Stomach (tissue), 8 donors: ENCODE measurements at regions not wholly inside any gene's neighbourhood (a gene's known extent, or its start where the extent isn't known, plus 50 kb on each side); places are given as distances from the start of the nearest gene placed in this dataset.
A peak's percentile ranks its signal among the peaks of the same experiment; 100 is the strongest.

ENCODE experiments used
- DNase-seq, 2 donors: peaks; one replicate each; pipeline versions ENCODE4 v3.0.0 to v3.0.0-alpha.2; 2013 to 2019
- H3K27ac ChIP-seq, 5 donors: fragments of 200-600 bp in 4 of 5; sonication (generic) in 4 of 5; one replicate each; pipeline ENCODE4 v1.5.1; 2013 to 2019; ENCODE audit warnings: mild to moderate bottlenecking in 1 of 5, moderate library complexity in 1 of 5
- H3K27me3 ChIP-seq, 3 donors: fragments of 200-600 bp; sonication (generic); one replicate each; pipeline ENCODE4 v1.5.1; 2017 to 2019; ENCODE audit warnings: mixed run types in 1 of 3
- H3K36me3 ChIP-seq, 4 donors: fragments of 200-600 bp; sonication (generic); 1 replicate in 3 of 4; 2 replicates in 1 of 4; pipeline ENCODE4 v1.5.1; 2016 to 2019
- H3K4me1 ChIP-seq, 4 donors: fragments of 200-600 bp; sonication (generic); one replicate each; pipeline ENCODE4 v1.5.1; 2016 to 2019
- H3K4me3 ChIP-seq, 4 donors: fragments of 200-600 bp; sonication (generic) in 3 of 4; one replicate each; pipeline ENCODE4 v1.5.1; 2016 to 2019; ENCODE audit warnings: mild to moderate bottlenecking in 1 of 4
- H3K9me3 ChIP-seq, 4 donors: fragments of 200-600 bp; sonication (generic); one replicate each; pipeline ENCODE4 v1.5.1; 2016 to 2019
- EP300 ChIP-seq: sonication (generic); formaldehyde crosslinking; IDR thresholded peaks from one replicate; pipeline ENCODE4 v1.6.1; 2017; ENCODE audit warnings: antibody characterized with exemption
- POLR2A ChIP-seq, 4 donors: fragments of 450-650 bp; IDR thresholded peaks; one replicate each; pipeline ENCODE4 v1.6.1; 2016; ENCODE audit warnings: antibody characterized with exemption in 4 of 4, control low read depth in 2 of 4, mild to moderate bottlenecking in 1 of 4, moderate library complexity in 1 of 4
- POLR2AphosphoS5 ChIP-seq, 3 donors: sonication (generic); formaldehyde crosslinking; IDR thresholded peaks; one replicate each; pipeline ENCODE4 v1.6.1; 2016; ENCODE audit warnings: antibody characterized with exemption in 3 of 3
- WGBS, 5 donors: extraction: QIAGEN DNeasy Blood & Tissue Kit in 3 of 5; methylation state at CpG; one replicate each; pipeline versions ENCODE4 v1.1.5 to v1.1.7; 2013 to 2018; 5-methylcytosine and 5-hydroxymethylcytosine counted together
- intact Hi-C: fragments of 100-400 bp; cut with DNase I; formaldehyde crosslinking; loops from one replicate; pipeline ENCODE4 v1.15.1; 2023; ENCODE audit warnings: low total_unique reads
- TF ChIP-seq, protein P1 (sequence below), 7 experiments: fragments of 450-650 bp in 4 of 7; fragments of 200-600 bp in 3 of 7; sonication (generic) in 3 of 7; IDR thresholded peaks; one replicate each; pipeline ENCODE4 v1.5.1; 2016 to 2019; ENCODE audit warnings: antibody characterized with exemption in 7 of 7, control low read depth in 2 of 7, mild to moderate bottlenecking in 1 of 7
- donor health status: healthy with polysubstance abuse.
- donor health status: Bipolar disorder and iron deficiency.
- donor health status: healthy.

DNA sequence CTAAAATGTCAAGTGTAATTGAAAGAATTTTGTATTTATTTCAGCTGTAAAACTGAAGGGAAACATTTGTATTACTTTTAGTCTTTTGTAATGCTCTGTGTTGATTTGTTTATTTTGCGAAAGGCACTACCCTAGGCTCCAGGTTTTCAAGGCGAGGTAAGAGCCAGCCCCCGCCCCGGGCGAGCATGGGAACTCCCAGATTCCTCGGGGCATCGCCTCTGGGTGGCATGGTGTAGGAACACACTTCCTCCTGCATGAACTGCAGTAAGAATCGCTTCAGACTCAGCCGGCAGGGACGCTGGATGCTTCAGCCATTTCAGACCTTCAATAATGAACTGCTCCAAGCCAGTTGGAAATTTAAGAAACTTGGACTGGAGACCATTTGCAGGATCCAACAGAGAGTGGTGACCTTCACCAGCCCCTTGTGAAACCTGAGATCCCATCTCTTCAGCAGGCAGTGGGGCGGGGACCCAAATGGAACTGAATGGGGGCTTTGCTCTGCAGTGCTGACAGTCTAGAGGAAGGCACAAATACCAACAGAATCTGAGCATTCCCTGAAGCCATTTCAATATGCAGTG lies 544.3 kb upstream of the MGMT start:
- Histone ChIP-seq H3K4me1 (no peaks in the 10 kb centered on the region), H3K36me3 (no peaks in the 10 kb centered on the region), H3K27me3 (peaks cover 0 to 7% (median 0%) of the 10 kb centered on the region in 3 donors), H3K27ac (peak overlapping the region in 1 of 5 donors; percentile 29), H3K4me3 (no peak overlapping the region), H3K9me3 (no peaks in the 10 kb centered on the region)
- 59 to 71% (median 64%) methylated on average over 11 of the region's 11 CpGs for WGBS, 5 donors
- no peak for DNase-seq
- intact Hi-C loops: no loop called here
- TF ChIP-seq EP300: no peak
- TF ChIP-seq, protein P1, sequence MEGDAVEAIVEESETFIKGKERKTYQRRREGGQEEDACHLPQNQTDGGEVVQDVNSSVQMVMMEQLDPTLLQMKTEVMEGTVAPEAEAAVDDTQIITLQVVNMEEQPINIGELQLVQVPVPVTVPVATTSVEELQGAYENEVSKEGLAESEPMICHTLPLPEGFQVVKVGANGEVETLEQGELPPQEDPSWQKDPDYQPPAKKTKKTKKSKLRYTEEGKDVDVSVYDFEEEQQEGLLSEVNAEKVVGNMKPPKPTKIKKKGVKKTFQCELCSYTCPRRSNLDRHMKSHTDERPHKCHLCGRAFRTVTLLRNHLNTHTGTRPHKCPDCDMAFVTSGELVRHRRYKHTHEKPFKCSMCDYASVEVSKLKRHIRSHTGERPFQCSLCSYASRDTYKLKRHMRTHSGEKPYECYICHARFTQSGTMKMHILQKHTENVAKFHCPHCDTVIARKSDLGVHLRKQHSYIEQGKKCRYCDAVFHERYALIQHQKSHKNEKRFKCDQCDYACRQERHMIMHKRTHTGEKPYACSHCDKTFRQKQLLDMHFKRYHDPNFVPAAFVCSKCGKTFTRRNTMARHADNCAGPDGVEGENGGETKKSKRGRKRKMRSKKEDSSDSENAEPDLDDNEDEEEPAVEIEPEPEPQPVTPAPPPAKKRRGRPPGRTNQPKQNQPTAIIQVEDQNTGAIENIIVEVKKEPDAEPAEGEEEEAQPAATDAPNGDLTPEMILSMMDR (IDR thresholded peaks at IDR 0.05): no peak
- TF ChIP-seq POLR2A (IDR thresholded peaks at IDR 0.05): no peak
- no peak for TF ChIP-seq POLR2AphosphoS5 (IDR thresholded peaks at IDR 0.05)

DNA sequence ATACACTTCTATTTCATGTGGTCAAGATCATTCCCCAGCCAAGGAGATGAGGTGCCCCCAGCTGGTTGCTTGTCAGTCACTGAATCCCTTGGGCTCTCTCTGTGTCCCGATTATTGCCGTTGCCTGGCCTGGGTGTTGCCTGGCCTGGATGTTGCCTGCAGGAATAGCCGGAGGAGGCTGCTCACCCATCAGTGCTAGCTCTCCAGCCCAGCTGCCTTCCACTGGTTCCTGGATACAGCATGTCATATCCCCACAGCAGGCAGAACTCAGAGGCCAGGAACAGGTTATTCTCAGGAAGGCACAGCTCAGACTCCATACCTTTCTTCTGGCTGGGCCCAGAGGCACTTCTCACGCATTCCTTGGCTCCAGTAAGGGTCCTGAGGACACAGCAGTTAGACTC lies 542.1 kb upstream of the MGMT start:
- no peak for TF ChIP-seq POLR2AphosphoS5 (IDR thresholded peaks at IDR 0.05)
- TF ChIP-seq EP300: no peak
- TF ChIP-seq POLR2A (IDR thresholded peaks at IDR 0.05): no peak
- TF ChIP-seq, protein P1 (IDR thresholded peaks at IDR 0.05): no peak
- intact Hi-C loops: no loop called here
- no peak overlapping the region for H3K4me3 ChIP-seq
- no peaks in the 10 kb centered on the region for H3K36me3 ChIP-seq
- no peak overlapping the region for H3K27ac ChIP-seq
- H3K27me3 ChIP-seq: peaks cover 0 to 17% (median 0%) of the 10 kb centered on the region in 3 donors
- 88 to 95% (median 93%) methylated on average over 4 of the region's 4 CpGs for WGBS, 5 donors
- H3K9me3 ChIP-seq: no peaks in the 10 kb centered on the region
- no peak for DNase-seq
- peaks cover 0 to 8% (median 0%) of the 10 kb centered on the region in 4 donors for H3K4me1 ChIP-seq

DNA sequence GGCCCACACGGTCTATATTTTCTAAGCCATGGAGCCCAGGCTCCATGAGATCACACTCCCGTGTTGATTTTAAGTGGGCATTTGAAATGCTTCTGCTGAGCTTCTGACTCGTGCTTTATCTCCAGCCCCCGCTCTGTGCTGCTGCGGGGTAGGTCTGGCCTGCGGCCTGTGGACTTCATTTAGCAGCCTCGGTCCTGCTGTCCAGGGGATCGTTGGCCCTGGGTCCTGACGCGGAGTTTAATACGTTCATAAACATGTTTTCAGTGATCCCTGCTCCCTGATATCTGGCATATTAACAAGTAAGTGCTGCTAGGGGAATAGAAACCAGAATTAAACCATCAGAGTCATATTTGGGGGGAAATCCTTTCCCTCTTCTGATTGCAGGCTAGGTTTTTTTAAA lies 540.3 kb upstream of the MGMT start:
- H3K27ac ChIP-seq: peak overlapping the region in 1 of 5 donors; percentile 9
- peaks cover 0 to 17% (median 0%) of the 10 kb centered on the region in 3 donors for H3K27me3 ChIP-seq
- DNase-seq: peak in 1 of 2 donors; percentile 57
- intact Hi-C loops: no loop called here
- WGBS, 5 donors: 64 to 76% (median 71%) methylated on average over 10 to 11 of the region's 11 CpGs
- H3K36me3 ChIP-seq: no peaks in the 10 kb centered on the region
- TF ChIP-seq POLR2A (IDR thresholded peaks at IDR 0.05): no peak
- no peak for TF ChIP-seq EP300
- TF ChIP-seq, protein P1 (IDR thresholded peaks at IDR 0.05): no peak
- no peak for TF ChIP-seq POLR2AphosphoS5 (IDR thresholded peaks at IDR 0.05)
- H3K4me1 ChIP-seq: peaks cover 0 to 14% (median 0%) of the 10 kb centered on the region in 4 donors
- H3K9me3 ChIP-seq: no peaks in the 10 kb centered on the region
- no peak overlapping the region for H3K4me3 ChIP-seq

DNA sequence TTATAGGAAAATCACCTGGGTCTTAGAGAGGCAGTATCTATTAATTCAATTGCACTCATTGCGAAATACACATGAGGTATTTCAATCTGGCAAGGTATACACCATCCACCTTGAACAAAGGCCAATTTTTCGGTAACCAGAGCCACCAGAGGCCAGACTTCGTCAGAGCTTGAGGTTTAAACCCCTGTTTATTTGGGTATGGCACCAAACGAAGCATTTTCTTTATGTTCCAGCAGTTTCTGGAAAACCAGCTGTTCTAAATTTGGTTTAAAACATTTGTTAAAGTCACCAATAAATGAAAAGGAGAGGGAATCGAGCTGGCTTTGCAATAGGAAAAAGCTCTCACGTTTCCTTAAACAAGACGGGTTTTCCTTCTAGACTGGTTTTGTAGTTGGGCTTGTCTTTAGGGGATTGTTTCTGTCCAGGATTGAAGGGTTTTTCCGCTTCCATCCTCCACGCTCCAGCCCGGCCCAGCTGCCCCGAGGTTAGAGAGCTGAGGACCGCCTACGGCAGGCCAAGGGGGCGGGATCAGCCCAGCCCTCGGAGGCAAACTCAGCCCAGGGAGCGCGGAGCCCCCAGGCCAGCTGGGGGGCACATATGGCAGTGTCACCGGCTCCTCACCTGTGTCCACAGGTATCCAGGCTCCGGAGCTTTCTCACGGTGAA lies 539.4 kb upstream of the MGMT start:
- H3K27ac ChIP-seq: peak overlapping the region in 3 of 5 donors; percentile 42 to 60 (median 56)
- peak in 1 of 2 donors; percentile 75 for DNase-seq
- WGBS, 5 donors: 40 to 52% (median 48%) methylated on average over 13 to 20 of the region's 20 CpGs
- no peaks in the 10 kb centered on the region for H3K36me3 ChIP-seq
- H3K9me3 ChIP-seq: no peaks in the 10 kb centered on the region
- no peak overlapping the region for H3K4me3 ChIP-seq
- TF ChIP-seq EP300 (no peak), POLR2AphosphoS5 (IDR thresholded peaks at IDR 0.05) (no peak), POLR2A (IDR thresholded peaks at IDR 0.05) (no peak)
- TF ChIP-seq, protein P1 (IDR thresholded peaks at IDR 0.05): no peak
- peaks cover 0 to 14% (median 0%) of the 10 kb centered on the region in 4 donors for H3K4me1 ChIP-seq
- H3K27me3 ChIP-seq: peaks cover 0 to 17% (median 0%) of the 10 kb centered on the region in 3 donors
- intact Hi-C loops: no loop called here
